ENCODE measurements at regions not wholly inside any gene's neighbourhood (a gene's known extent, or its start where the extent isn't known, plus 50 kb on each side); places are given as distances from the start of the nearest gene placed in this dataset.

DNA sequence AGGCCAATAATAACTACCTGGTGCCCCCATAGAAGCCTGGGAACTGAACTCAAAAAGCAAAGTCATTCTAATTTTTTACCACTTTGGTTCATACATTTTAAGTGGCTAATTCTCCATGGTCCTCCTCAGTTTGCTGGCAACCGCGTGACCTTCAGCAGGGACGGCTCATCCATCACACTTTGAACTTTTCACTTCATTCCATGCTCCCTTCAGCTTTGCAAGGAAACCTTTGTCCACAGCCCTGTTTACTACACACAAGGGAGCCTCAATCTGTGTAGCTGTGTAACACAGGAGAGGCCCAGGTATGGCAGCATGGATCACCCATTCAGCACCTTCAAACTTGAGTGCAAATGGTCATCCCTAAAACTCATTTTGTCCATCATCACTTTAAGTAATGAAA is 552.4 kb downstream of the IRX1 start:
- TF ChIP-seq CTCF (IDR thresholded peaks at IDR 0.05) (no peak), POLR2A (IDR thresholded peaks at IDR 0.05) (no peak)
